Mesenchymal stem cell (in vitro differentiated cells and primary cell): ENCODE measurements at regions not wholly inside any gene's neighbourhood (a gene's known extent, or its start where the extent isn't known, plus 50 kb on each side); places are given as distances from the start of the nearest gene placed in this dataset.

Experiments
- DNase-seq: peaks from one replicate; pipeline ENCODE4 v3.0.0-alpha.2; 2013
- H2AFZ ChIP-seq: one replicate; pipeline ENCODE4 v1.6.1; 2013; ENCODE audit warnings: low read depth, mild to moderate bottlenecking, control low read depth, inconsistent platforms, low read length, moderate library complexity
- H2AK5ac ChIP-seq: 2 replicates; pipeline ENCODE4 v1.6.1; 2013; ENCODE audit warnings: low read length, moderate library complexity, mild to moderate bottlenecking, inconsistent platforms; ENCODE audit not compliant: severe bottlenecking
- H2BK120ac ChIP-seq: one replicate; pipeline ENCODE4 v1.6.1; 2013; ENCODE audit warnings: low read depth, mild to moderate bottlenecking, inconsistent platforms, low read length, moderate library complexity
- H2BK12ac ChIP-seq, 2 experiments: one replicate each; pipeline ENCODE4 v1.6.1; 2013; ENCODE audit warnings: inconsistent platforms in 2 of 2, low read length in 2 of 2, mild to moderate bottlenecking in 2 of 2, moderate library complexity in 2 of 2, control low read depth in 1 of 2
- H2BK15ac ChIP-seq: one replicate; pipeline ENCODE4 v1.6.1; 2013; ENCODE audit warnings: mild to moderate bottlenecking, low read depth, inconsistent platforms; ENCODE audit not compliant: poor library complexity, severe bottlenecking
- H2BK5ac ChIP-seq: 2 replicates; pipeline ENCODE4 v1.6.1; 2013; ENCODE audit warnings: low read depth, mild to moderate bottlenecking, low read length, control low read depth, inconsistent platforms; ENCODE audit not compliant: poor library complexity, severe bottlenecking
- H3K14ac ChIP-seq, 2 experiments: one replicate each; pipeline ENCODE4 v1.6.1; 2013; ENCODE audit warnings: inconsistent platforms in 2 of 2, low read length in 2 of 2, control low read depth in 1 of 2, mild to moderate bottlenecking in 1 of 2, moderate library complexity in 1 of 2
- H3K18ac ChIP-seq, 2 experiments: one replicate each; pipeline ENCODE4 v1.6.1; 2013; ENCODE audit warnings: inconsistent platforms in 2 of 2, low read length in 2 of 2, control low read depth in 1 of 2, low read depth in 1 of 2, mild to moderate bottlenecking in 1 of 2
- H3K23ac ChIP-seq, 2 experiments: one replicate each; pipeline ENCODE4 v1.6.1; 2013; ENCODE audit warnings: inconsistent platforms in 2 of 2, low read length in 2 of 2, mild to moderate bottlenecking in 2 of 2, moderate library complexity in 2 of 2, control low read depth in 1 of 2
- H3K27ac ChIP-seq: 2 replicates; pipeline ENCODE4 v1.5.1; 2013; ENCODE audit warnings: mild to moderate bottlenecking, moderate library complexity, low read length, control low read depth, inconsistent platforms; ENCODE audit not compliant: poor library complexity, severe bottlenecking
- H3K27me3 ChIP-seq, 2 experiments: 2 replicates each; pipeline versions ENCODE4 v1.6.1 to v1.7.0; 2013; ENCODE audit warnings: low read length in 2 of 2, mild to moderate bottlenecking in 2 of 2, moderate library complexity in 2 of 2, control low read depth in 1 of 2, inconsistent platforms in 1 of 2; ENCODE audit not compliant: control insufficient read depth in 1 of 2, insufficient read depth in 1 of 2
- H3K36me3 ChIP-seq, 2 experiments: 2 replicates each; pipeline versions ENCODE4 v1.6.1 to v1.7.0; 2013; ENCODE audit warnings: low read length in 2 of 2, control low read depth in 1 of 2, inconsistent platforms in 1 of 2, low read depth in 1 of 2, mild to moderate bottlenecking in 1 of 2; ENCODE audit not compliant: insufficient read depth in 2 of 2, control insufficient read depth in 1 of 2
- H3K4ac ChIP-seq, 2 experiments: one replicate each; pipeline ENCODE4 v1.6.1; 2013; ENCODE audit warnings: inconsistent platforms in 2 of 2, low read length in 2 of 2, mild to moderate bottlenecking in 2 of 2, moderate library complexity in 2 of 2, control low read depth in 1 of 2, low read depth in 1 of 2
- H3K4me1 ChIP-seq: 2 replicates; pipeline ENCODE4 v1.6.1; 2013; ENCODE audit warnings: low read depth, low read length, control low read depth; ENCODE audit not compliant: control insufficient read depth, insufficient read depth
- H3K4me2 ChIP-seq: 2 replicates; pipeline ENCODE4 v1.6.1; 2013; ENCODE audit warnings: low read length, mild to moderate bottlenecking, inconsistent platforms; ENCODE audit not compliant: poor library complexity, severe bottlenecking
- H3K4me3 ChIP-seq, 2 experiments: 2 replicates each; pipeline versions ENCODE4 v1.5.1 to v1.7.0; 2013; ENCODE audit warnings: low read length in 2 of 2, mild to moderate bottlenecking in 2 of 2, control low read depth in 1 of 2, low read depth in 1 of 2; ENCODE audit not compliant: insufficient read depth in 1 of 2
- H3K79me1 ChIP-seq: replicated peaks from 2 replicates; pipeline ENCODE4 v1.6.1; 2013; ENCODE audit warnings: mild to moderate bottlenecking, control low read depth, low read length, inconsistent platforms; ENCODE audit not compliant: poor library complexity, severe bottlenecking
- H3K9ac ChIP-seq: 2 replicates; pipeline ENCODE4 v1.7.0; 2013; ENCODE audit warnings: mild to moderate bottlenecking, low read length, moderate library complexity
- H3K9me3 ChIP-seq: 2 replicates; pipeline ENCODE4 v1.7.0; 2013; ENCODE audit warnings: mild to moderate bottlenecking, low read length; ENCODE audit not compliant: control insufficient read depth
- H4K8ac ChIP-seq: one replicate; pipeline ENCODE4 v1.6.1; 2013; ENCODE audit warnings: inconsistent platforms, mild to moderate bottlenecking, low read length, moderate library complexity
- H4K91ac ChIP-seq: one replicate; pipeline ENCODE4 v1.6.1; 2013; ENCODE audit warnings: mild to moderate bottlenecking, low read length, inconsistent platforms
- WGBS: methylation state at CpG from one replicate; pipeline ENCODE4 v1.1.7; 2013; ENCODE audit warnings: mixed read lengths; 5-methylcytosine and 5-hydroxymethylcytosine counted together

DNA sequence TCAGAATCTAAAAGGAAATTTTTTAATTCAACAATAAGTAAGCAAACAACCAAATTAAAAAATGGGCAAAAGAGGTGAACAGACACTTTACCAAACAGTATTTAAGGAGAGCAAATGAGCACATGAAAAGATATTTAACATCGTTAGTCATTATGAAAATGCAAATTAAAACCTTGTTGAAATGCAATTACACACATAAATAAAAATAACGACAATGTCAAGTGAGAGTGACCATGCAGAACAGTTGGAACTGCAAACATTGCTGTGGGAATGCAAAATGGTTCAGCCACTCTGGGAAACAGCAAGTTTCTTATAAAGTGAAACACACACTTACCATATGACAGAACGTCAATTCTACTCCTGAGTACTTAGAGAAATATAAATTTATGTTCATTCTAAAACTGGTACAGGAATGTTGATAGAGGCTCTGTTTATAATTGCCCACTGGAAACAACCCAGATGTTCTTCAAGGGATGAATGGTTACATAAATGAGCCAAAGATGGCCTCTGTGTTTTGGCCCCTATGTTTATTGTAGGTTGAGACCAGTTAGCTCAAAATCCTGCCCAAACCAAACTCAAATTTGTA, 678.1 kb downstream of the UQCRFS1 start:
- Histone ChIP-seq H3K9ac (no peak overlapping the region), H3K79me1 (no peaks in the 10 kb centered on the region), H3K4me1 (no peaks in the 10 kb centered on the region), H3K4ac (no peak overlapping the region), H3K27me3 (no peaks in the 10 kb centered on the region), H3K36me3 (no peaks in the 10 kb centered on the region), H2AK5ac (no peak overlapping the region), H2BK15ac (no peak overlapping the region), H3K14ac (no peak overlapping the region), H4K8ac (no peak overlapping the region), H3K27ac (no peak overlapping the region), H2BK120ac (no peak overlapping the region), H2AFZ (no peak overlapping the region), H3K18ac (no peak overlapping the region), H2BK5ac (no peak overlapping the region), H3K4me2 (no peak overlapping the region), H4K91ac (no peak overlapping the region), H3K9me3 (peaks cover 27% of the 10 kb centered on the region), H2BK12ac (no peak overlapping the region), H3K23ac (no peak overlapping the region), H3K4me3 (no peak overlapping the region)
- no peak for DNase-seq
- 89% methylated on average over 1 of the region's 3 CpGs for WGBS

DNA sequence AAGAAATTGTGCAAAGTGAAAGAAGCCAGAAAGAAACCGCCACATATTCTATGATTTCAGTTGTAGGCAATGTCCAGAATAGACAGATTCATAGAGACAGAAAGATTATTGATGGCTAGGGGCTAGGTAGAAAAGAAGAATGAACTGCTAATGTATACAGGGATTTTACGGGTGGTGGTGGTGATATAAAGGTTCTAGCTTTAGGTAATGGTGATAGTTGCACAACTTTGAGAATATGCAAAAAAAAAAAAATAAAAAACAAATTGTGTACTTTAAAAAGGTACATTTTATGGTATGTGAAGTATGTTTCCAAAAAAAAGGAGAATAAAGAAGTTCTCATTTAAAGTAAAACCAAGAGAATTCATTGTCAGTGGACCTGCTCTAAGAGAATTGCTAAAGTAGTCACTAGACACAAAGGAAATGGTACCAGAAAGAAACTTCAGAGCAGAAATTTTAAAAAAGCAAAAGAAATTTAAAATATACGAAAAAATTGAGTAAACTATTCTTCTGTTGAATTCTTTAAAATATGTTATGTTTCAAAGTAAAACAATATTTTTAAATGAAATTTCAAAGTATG, 680.1 kb downstream of the UQCRFS1 start:
- H4K91ac ChIP-seq: no peak overlapping the region
- no peaks in the 10 kb centered on the region for H3K4me1 ChIP-seq
- no peak overlapping the region for H2AFZ ChIP-seq
- no peaks in the 10 kb centered on the region for H3K79me1 ChIP-seq
- no peak overlapping the region for H2BK5ac ChIP-seq
- H3K27me3 ChIP-seq: no peaks in the 10 kb centered on the region
- WGBS: 99% methylated on average over 2 of the region's 3 CpGs
- peaks cover 22% of the 10 kb centered on the region for H3K9me3 ChIP-seq
- no peak overlapping the region for H2BK12ac ChIP-seq
- H3K4ac ChIP-seq: no peak overlapping the region
- H3K27ac ChIP-seq: no peak overlapping the region
- no peak overlapping the region for H3K9ac ChIP-seq
- H2BK15ac ChIP-seq: no peak overlapping the region
- H3K14ac ChIP-seq: no peak overlapping the region
- H4K8ac ChIP-seq: no peak overlapping the region
- H2AK5ac ChIP-seq: no peak overlapping the region
- H2BK120ac ChIP-seq: no peak overlapping the region
- no peak for DNase-seq
- H3K36me3 ChIP-seq: no peaks in the 10 kb centered on the region
- H3K4me2 ChIP-seq: no peak overlapping the region
- H3K23ac ChIP-seq: no peak overlapping the region
- no peak overlapping the region for H3K18ac ChIP-seq
- H3K4me3 ChIP-seq: no peak overlapping the region

DNA sequence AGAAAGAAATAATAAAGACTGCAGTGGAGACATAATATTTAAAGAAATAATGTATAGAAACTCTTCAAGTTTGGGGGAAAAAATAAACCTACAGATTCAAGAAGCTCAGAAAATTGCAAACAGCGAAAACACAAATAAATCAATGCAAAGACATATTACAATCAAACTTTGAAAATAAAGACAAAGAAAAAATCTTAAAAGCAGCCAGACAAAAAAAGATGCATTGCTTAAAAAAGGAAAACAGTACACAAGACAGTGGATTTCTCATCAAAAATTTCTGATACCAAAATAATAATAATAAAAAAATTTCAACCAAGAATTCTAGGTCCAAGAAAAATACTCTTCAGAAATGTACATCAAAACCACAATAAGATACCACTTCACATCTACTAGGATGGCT, 681.0 kb downstream of the UQCRFS1 start:
- Histone ChIP-seq H3K27me3 (no peaks in the 10 kb centered on the region), H3K18ac (no peak overlapping the region), H3K36me3 (no peaks in the 10 kb centered on the region), H3K4me3 (no peak overlapping the region), H4K8ac (no peak overlapping the region), H3K4me2 (no peak overlapping the region), H3K14ac (no peak overlapping the region), H3K4ac (no peak overlapping the region), H3K9ac (no peak overlapping the region), H3K27ac (no peak overlapping the region), H3K79me1 (no peaks in the 10 kb centered on the region), H4K91ac (no peak overlapping the region), H3K9me3 (peaks cover 14% of the 10 kb centered on the region), H3K23ac (no peak overlapping the region), H2BK120ac (no peak overlapping the region), H3K4me1 (no peaks in the 10 kb centered on the region), H2BK5ac (no peak overlapping the region), H2AFZ (no peak overlapping the region), H2AK5ac (no peak overlapping the region), H2BK15ac (no peak overlapping the region), H2BK12ac (no peak overlapping the region)
- no peak for DNase-seq
- 83% methylated on average over 1 of the region's 1 CpG for WGBS

DNA sequence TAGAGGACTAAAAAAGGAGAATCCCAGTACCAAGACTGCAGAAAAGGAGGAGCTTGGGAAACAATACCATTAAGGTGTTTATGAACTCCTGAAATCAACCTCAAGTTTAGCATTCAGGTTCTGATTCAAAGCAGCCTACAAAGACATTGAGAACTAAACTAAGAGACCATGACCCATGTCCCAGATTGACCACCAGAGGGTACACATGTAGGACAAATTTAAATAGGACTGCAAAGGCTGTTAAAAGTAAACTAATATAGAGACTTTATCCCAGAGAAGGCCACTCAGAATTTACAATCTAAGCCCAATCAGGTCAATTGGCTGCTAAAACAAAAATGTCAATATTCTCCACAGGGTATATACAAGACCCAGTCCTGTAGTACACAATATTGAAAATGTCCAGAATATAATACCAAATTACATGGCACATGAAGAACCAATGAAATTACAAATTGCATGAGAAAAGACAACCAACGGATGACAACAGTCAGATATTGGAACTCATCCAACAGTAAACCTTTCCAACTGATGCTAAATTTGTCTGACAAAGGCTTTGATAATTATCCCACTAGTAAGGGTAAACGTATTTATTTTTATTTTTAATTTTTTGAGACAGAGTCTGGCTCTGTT, 682.4 kb downstream of the UQCRFS1 start:
- Histone ChIP-seq H3K14ac (no peak overlapping the region), H3K18ac (no peak overlapping the region), H3K4ac (no peak overlapping the region), H3K9ac (no peak overlapping the region), H4K8ac (no peak overlapping the region), H3K36me3 (no peaks in the 10 kb centered on the region), H2BK15ac (no peak overlapping the region), H3K9me3 (peaks cover 4% of the 10 kb centered on the region), H2BK12ac (no peak overlapping the region), H4K91ac (no peak overlapping the region), H3K4me1 (no peaks in the 10 kb centered on the region), H2BK5ac (no peak overlapping the region), H3K4me2 (no peak overlapping the region), H2AK5ac (no peak overlapping the region), H2AFZ (no peak overlapping the region), H3K23ac (no peak overlapping the region), H3K27ac (no peak overlapping the region), H3K79me1 (no peaks in the 10 kb centered on the region), H3K27me3 (no peaks in the 10 kb centered on the region), H3K4me3 (no peak overlapping the region), H2BK120ac (no peak overlapping the region)
- no peak for DNase-seq
- WGBS: 82% methylated on average over 2 of the region's 2 CpGs
